HG02852 (cell line): ENCODE measurements at regions not wholly inside any gene's neighbourhood (a gene's known extent, or its start where the extent isn't known, plus 50 kb on each side); places are given as distances from the start of the nearest gene placed in this dataset.
"Not testable (repeated sequence)": the region's sequence is repeated elsewhere in the genome, so short reads cannot be mapped to it uniquely, and the experiment has no call there.

Source experiments
- ATAC-seq: cut with Tn5 transposase; IDR thresholded peaks from one replicate; pipeline ENCODE4 v1.9.1; 2021; ENCODE audit warnings: mild to moderate bottlenecking, moderate library complexity; ENCODE audit not compliant: unreplicated experiment

- ATAC-seq: no peak
Measured at GRCh38 chr12:123062681-123063486, 82.4 kb downstream of the ARL6IP4 start.

GRCh38 chr12:123061441-123062205, 81.1 kb downstream of the ARL6IP4 start:
- no peak for ATAC-seq

GRCh38 chr12:123059500-123059899, 79.0 kb downstream of the ARL6IP4 start:
- no peak for ATAC-seq

GRCh38 chr12:123058980-123059379, 78.5 kb downstream of the ARL6IP4 start:
- ATAC-seq: no peak

- no peak for ATAC-seq
Measured at GRCh38 chr12:123058481-123058880, 78.0 kb downstream of the ARL6IP4 start.

- ATAC-seq: no peak
Measured at GRCh38 chr12:123057513-123058265, 77.2 kb downstream of the ARL6IP4 start.

- ATAC-seq: no peak
Measured at GRCh38 chr12:123056709-123057108, 76.2 kb downstream of the ARL6IP4 start.

- no peak for ATAC-seq
Measured at GRCh38 chr12:123056053-123056452, 75.6 kb downstream of the ARL6IP4 start.

GRCh38 chr12:123055281-123055766, 74.8 kb downstream of the ARL6IP4 start:
- ATAC-seq: no peak

- ATAC-seq: no peak
Measured at GRCh38 chr12:123054371-123054770, 73.9 kb downstream of the ARL6IP4 start.

- ATAC-seq: no peak
Measured at GRCh38 chr12:123051556-123051955, 71.1 kb downstream of the ARL6IP4 start.

GRCh38 chr12:123050913-123051312, 70.4 kb downstream of the ARL6IP4 start:
- ATAC-seq: no peak

- no peak for ATAC-seq
Measured at GRCh38 chr12:123050331-123050831, 69.9 kb downstream of the ARL6IP4 start.

GRCh38 chr12:123049398-123050240, 69.1 kb downstream of the ARL6IP4 start:
- no peak for ATAC-seq

- not testable (repeated sequence) for ATAC-seq
Measured at GRCh38 chr12:123047892-123048291, 67.4 kb downstream of the ARL6IP4 start.

GRCh38 chr12:123047289-123047688, 66.8 kb downstream of the ARL6IP4 start:
- no peak for ATAC-seq

- no peak for ATAC-seq
Measured at GRCh38 chr12:123046431-123046830, 66.0 kb downstream of the ARL6IP4 start.

- no peak for ATAC-seq
Measured at GRCh38 chr12:123045678-123046077, 65.2 kb downstream of the ARL6IP4 start.

GRCh38 chr12:123044351-123044750, 63.9 kb downstream of the ARL6IP4 start:
- ATAC-seq: no peak

GRCh38 chr12:123043536-123044001, 63.1 kb downstream of the ARL6IP4 start:
- ATAC-seq: peak; percentile 44
